NCI-H1694 treated with DMSO at 0.1 percent for 48 hours (cell line): ENCODE measurements at regions not wholly inside any gene's neighbourhood (a gene's known extent, or its start where the extent isn't known, plus 50 kb on each side); places are given as distances from the start of the nearest gene placed in this dataset.
"Not testable (repeated sequence)": the region's sequence is repeated elsewhere in the genome, so short reads cannot be mapped to it uniquely, and the experiment has no call there.

Source experiments
- DNase-seq: peaks from one replicate; lab custom pipeline; 2025; lab: John Stamatoyannopoulos, UW

- no peak for DNase-seq
These were observed 122.9 kb upstream of the ELAC2 start for GRCh38 chr17:13140750-13141149.

GRCh38 chr17:13135506-13135905, 117.7 kb upstream of the ELAC2 start:
- DNase-seq: no peak

- DNase-seq: no peak
These were observed 116.2 kb upstream of the ELAC2 start for GRCh38 chr17:13134076-13134475.

- no peak for DNase-seq
These were observed 113.4 kb upstream of the ELAC2 start for GRCh38 chr17:13131225-13131624.

- DNase-seq: no peak
These were observed 111.5 kb upstream of the ELAC2 start for GRCh38 chr17:13129356-13129755.

- no peak for DNase-seq
These were observed 110.8 kb upstream of the ELAC2 start for GRCh38 chr17:13128676-13129075.

GRCh38 chr17:13127921-13128602, 110.2 kb upstream of the ELAC2 start:
- DNase-seq: no peak

GRCh38 chr17:13120864-13121263, 103.0 kb upstream of the ELAC2 start:
- DNase-seq: no peak

- no peak for DNase-seq
These were observed 100.5 kb upstream of the ELAC2 start for GRCh38 chr17:13118311-13118710.

- no peak for DNase-seq
These were observed 99.8 kb upstream of the ELAC2 start for GRCh38 chr17:13117616-13118015.

- DNase-seq: no peak
These were observed 96.8 kb upstream of the ELAC2 start for GRCh38 chr17:13114601-13115031.

GRCh38 chr17:13113821-13114525, 96.1 kb upstream of the ELAC2 start:
- DNase-seq: no peak

- no peak for DNase-seq
These were observed 89.9 kb upstream of the ELAC2 start for GRCh38 chr17:13107676-13108235.

GRCh38 chr17:13106171-13106570, 88.3 kb upstream of the ELAC2 start:
- DNase-seq: no peak

GRCh38 chr17:13104576-13104975, 86.7 kb upstream of the ELAC2 start:
- no peak for DNase-seq

GRCh38 chr17:13102477-13102876, 84.7 kb upstream of the ELAC2 start:
- DNase-seq: no peak

- no peak for DNase-seq
These were observed 82.1 kb upstream of the ELAC2 start for GRCh38 chr17:13099926-13100325.

- no peak for DNase-seq
These were observed 81.4 kb upstream of the ELAC2 start for GRCh38 chr17:13099089-13099735.

GRCh38 chr17:13096291-13096690, 78.5 kb upstream of the ELAC2 start:
- DNase-seq: no peak

GRCh38 chr17:13092010-13092409, 74.2 kb upstream of the ELAC2 start:
- not testable (repeated sequence) for DNase-seq

GRCh38 chr17:13088666-13089065, 70.8 kb upstream of the ELAC2 start:
- DNase-seq: no peak

GRCh38 chr17:13087802-13088201, 70.0 kb upstream of the ELAC2 start:
- no peak for DNase-seq
